Fibroblast of mammary gland (primary cell): ENCODE measurements at regions not wholly inside any gene's neighbourhood (a gene's known extent, or its start where the extent isn't known, plus 50 kb on each side); places are given as distances from the start of the nearest gene placed in this dataset.

Experiments used
- DNase-seq: peaks from one replicate; pipeline ENCODE4 v3.0.0-alpha.2; 2010; ENCODE audit warnings: low read depth
- H3K4me3 ChIP-seq: 2 replicates; pipeline ENCODE4 v1.5.1; 2011; ENCODE audit warnings: low read depth, mild to moderate bottlenecking, low read length, moderate library complexity; ENCODE audit not compliant: control insufficient read depth
- TF ChIP-seq, protein P1 (sequence below): conservative IDR thresholded peaks from 2 replicates; pipeline ENCODE4 v1.5.1; 2011; ENCODE audit warnings: low read depth, low read length, inconsistent platforms; ENCODE audit not compliant: control insufficient read depth, insufficient read depth

- DNase-seq = no peak
- no peak overlapping the region for H3K4me3 ChIP-seq
- TF ChIP-seq, protein P1, sequence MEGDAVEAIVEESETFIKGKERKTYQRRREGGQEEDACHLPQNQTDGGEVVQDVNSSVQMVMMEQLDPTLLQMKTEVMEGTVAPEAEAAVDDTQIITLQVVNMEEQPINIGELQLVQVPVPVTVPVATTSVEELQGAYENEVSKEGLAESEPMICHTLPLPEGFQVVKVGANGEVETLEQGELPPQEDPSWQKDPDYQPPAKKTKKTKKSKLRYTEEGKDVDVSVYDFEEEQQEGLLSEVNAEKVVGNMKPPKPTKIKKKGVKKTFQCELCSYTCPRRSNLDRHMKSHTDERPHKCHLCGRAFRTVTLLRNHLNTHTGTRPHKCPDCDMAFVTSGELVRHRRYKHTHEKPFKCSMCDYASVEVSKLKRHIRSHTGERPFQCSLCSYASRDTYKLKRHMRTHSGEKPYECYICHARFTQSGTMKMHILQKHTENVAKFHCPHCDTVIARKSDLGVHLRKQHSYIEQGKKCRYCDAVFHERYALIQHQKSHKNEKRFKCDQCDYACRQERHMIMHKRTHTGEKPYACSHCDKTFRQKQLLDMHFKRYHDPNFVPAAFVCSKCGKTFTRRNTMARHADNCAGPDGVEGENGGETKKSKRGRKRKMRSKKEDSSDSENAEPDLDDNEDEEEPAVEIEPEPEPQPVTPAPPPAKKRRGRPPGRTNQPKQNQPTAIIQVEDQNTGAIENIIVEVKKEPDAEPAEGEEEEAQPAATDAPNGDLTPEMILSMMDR = no peak
Observed at GRCh38 chr2:66125951-66126350, 309.0 kb upstream of the MEIS1 start.

DNA sequence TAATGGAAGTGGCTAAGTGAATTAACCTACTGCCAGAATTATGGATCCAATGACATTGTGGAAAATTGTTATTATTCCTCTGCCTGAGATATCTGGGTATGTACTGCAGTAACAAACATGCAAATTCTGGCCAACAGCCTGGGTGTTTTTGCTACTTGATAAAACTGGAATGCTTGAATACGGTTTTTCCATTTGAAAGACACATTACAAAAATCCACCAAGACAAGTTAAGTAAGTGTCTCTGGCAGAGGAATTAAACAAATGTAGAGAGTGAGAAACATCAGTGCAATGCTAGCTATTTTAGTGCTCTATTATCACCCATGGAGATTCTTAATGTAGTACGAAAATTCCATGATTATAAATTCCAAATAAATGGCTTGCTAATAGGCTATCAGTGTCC, 312.4 kb upstream of the MEIS1 start:
- TF ChIP-seq, protein P1 = no peak
- no peak for DNase-seq
- H3K4me3 ChIP-seq = no peak overlapping the region

DNA sequence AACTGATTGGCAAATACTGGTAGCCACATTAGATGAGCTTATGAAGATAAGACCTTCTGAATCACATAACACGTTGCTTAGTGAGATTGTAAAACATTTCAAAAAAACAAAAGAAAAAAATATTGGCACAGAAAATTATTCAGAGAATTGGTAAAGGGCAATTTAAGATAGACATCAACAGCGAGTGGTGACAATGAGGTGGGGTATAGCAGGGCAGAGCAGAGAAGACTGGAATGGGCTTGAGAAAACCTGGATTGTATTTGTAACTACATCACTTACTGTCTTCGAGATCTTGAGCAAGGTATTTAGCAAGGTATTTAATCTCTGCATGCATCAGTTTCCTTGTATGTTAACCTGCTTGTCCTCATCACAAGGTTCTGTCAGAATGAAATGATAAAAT, 313.0 kb upstream of the MEIS1 start:
- DNase-seq = no peak
- TF ChIP-seq, protein P1 = no peak
- no peak overlapping the region for H3K4me3 ChIP-seq

- TF ChIP-seq, protein P1 = no peak
- DNase-seq = no peak
- no peak overlapping the region for H3K4me3 ChIP-seq
Observed at GRCh38 chr2:66113988-66114625, 320.8 kb upstream of the MEIS1 start.

DNA sequence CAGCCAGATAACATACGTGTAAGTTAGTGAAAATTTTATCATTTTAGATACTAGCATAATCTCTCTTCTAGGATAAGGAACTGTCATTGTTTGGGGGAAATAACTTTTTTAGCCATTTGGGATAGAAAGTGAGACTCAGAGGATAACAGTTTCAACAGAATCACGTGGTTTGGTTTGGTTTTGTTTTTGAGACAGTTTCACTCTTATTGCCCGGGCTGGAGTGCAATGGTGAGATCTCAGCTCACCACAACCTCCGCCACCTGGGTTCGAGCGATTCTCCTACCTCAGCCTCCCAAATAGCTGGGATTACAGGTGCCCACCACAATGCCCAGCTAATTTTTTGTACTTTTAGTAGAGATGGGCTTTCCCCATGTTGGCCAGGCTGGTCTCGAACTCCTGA, 323.2 kb upstream of the MEIS1 start:
- TF ChIP-seq, protein P1 = no peak
- H3K4me3 ChIP-seq = no peak overlapping the region
- no peak for DNase-seq

GRCh38 chr2:66110608-66111007, 324.3 kb upstream of the MEIS1 start:
- no peak for DNase-seq
- no peak overlapping the region for H3K4me3 ChIP-seq
- TF ChIP-seq, protein P1 = no peak

GRCh38 chr2:66110086-66110485, 324.8 kb upstream of the MEIS1 start:
- no peak overlapping the region for H3K4me3 ChIP-seq
- no peak for DNase-seq
- TF ChIP-seq, protein P1 = no peak
